Smooth muscle cell (in vitro differentiated cells): ENCODE measurements at regions not wholly inside any gene's neighbourhood (a gene's known extent, or its start where the extent isn't known, plus 50 kb on each side); places are given as distances from the start of the nearest gene placed in this dataset.

Experiments used
- DNase-seq: peaks from one replicate; lab custom pipeline; 2025; ENCODE audit not compliant: unreplicated experiment; lab: John Stamatoyannopoulos, UW
- H2AFZ ChIP-seq: fragments of 200-600 bp; sonication (generic); 2 replicates; pipeline ENCODE4 v1.6.0; 2016; ENCODE audit warnings: antibody characterized with exemption, low read depth, mild to moderate bottlenecking
- H3F3A ChIP-seq: fragments of 200-600 bp; sonication (generic); 2 replicates; pipeline ENCODE4 v1.6.0; 2017; ENCODE audit warnings: antibody characterized with exemption, low read depth
- H3K27ac ChIP-seq: fragments of 200-600 bp; sonication (generic); 2 replicates; pipeline ENCODE4 v1.5.1; 2016; ENCODE audit warnings: low read depth, mild to moderate bottlenecking
- H3K27me3 ChIP-seq: fragments of 200-600 bp; sonication (generic); 2 replicates; pipeline ENCODE4 v1.6.1; 2016; ENCODE audit warnings: low read depth, mild to moderate bottlenecking
- H3K36me3 ChIP-seq: fragments of 200-600 bp; sonication (generic); 2 replicates; pipeline ENCODE4 v1.5.1; 2016; ENCODE audit warnings: low read depth
- H3K4me1 ChIP-seq: fragments of 200-600 bp; sonication (generic); 2 replicates; pipeline ENCODE4 v1.5.1; 2016; ENCODE audit warnings: low read depth
- H3K4me2 ChIP-seq: fragments of 200-600 bp; sonication (generic); 2 replicates; pipeline ENCODE4 v1.6.0; 2016; ENCODE audit warnings: mild to moderate bottlenecking
- H3K4me3 ChIP-seq: fragments of 200-600 bp; sonication (generic); 2 replicates; pipeline ENCODE4 v1.5.1; 2016; ENCODE audit warnings: mild to moderate bottlenecking
- H3K79me2 ChIP-seq: fragments of 200-600 bp; sonication (generic); 2 replicates; pipeline ENCODE4 v1.6.0; 2016; ENCODE audit warnings: low read depth, mild to moderate bottlenecking
- H3K9ac ChIP-seq: fragments of 200-600 bp; sonication (generic); 2 replicates; pipeline ENCODE4 v1.6.0; 2016; ENCODE audit warnings: low read depth
- H3K9me3 ChIP-seq: fragments of 200-600 bp; sonication (generic); replicated peaks from 2 replicates; pipeline ENCODE4 v1.5.1; 2016; ENCODE audit warnings: low read depth
- H4K20me1 ChIP-seq: fragments of 200-600 bp; sonication (generic); 2 replicates; pipeline ENCODE4 v1.6.0; 2016; ENCODE audit warnings: low read depth
- WGBS: methylation state at CpG from one replicate; pipeline ENCODE4 v1.1.7; 2016; ENCODE audit warnings: low lambda C conversion rate; 5-methylcytosine and 5-hydroxymethylcytosine counted together
- TF ChIP-seq, protein P1 (sequence below): fragments of 200-600 bp; sonication (generic); IDR thresholded peaks from 2 replicates; pipeline ENCODE4 v1.5.1; 2017; ENCODE audit warnings: borderline replicate concordance, mild to moderate bottlenecking, antibody characterized with exemption; ENCODE audit not compliant: insufficient read depth, poor library complexity, severe bottlenecking

DNA sequence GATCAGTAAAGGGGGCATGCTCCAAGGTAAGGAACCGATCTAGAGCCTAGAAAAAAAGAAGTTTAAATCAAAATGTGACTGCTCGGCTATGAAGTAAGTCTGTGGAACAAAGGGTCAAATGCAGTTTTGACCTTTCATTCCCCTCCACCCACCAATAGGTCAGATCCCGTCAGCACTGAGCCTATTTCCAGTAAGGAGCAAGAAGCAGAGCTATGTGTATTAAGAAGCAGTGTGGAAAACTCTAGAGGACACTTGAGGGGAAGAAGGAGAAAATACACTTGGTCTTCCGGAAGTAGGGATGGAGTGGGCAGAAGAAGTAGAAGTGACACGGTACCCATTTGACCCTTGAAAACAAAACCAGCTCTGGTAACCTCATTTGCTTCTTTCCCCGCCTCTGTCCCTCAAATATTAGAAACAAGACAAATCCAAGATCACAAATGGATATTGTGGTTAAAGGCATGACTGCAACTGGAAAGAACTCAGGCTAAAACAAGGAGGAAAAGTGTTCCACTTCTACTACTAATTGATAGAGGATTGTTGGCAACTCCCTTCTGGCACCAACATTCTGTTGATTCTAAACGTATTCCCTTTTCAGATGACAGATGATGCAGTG, 888.3 kb upstream of the NR2F2 start:
- H3K79me2 ChIP-seq: no peaks in the 10 kb centered on the region
- TF ChIP-seq, protein P1, sequence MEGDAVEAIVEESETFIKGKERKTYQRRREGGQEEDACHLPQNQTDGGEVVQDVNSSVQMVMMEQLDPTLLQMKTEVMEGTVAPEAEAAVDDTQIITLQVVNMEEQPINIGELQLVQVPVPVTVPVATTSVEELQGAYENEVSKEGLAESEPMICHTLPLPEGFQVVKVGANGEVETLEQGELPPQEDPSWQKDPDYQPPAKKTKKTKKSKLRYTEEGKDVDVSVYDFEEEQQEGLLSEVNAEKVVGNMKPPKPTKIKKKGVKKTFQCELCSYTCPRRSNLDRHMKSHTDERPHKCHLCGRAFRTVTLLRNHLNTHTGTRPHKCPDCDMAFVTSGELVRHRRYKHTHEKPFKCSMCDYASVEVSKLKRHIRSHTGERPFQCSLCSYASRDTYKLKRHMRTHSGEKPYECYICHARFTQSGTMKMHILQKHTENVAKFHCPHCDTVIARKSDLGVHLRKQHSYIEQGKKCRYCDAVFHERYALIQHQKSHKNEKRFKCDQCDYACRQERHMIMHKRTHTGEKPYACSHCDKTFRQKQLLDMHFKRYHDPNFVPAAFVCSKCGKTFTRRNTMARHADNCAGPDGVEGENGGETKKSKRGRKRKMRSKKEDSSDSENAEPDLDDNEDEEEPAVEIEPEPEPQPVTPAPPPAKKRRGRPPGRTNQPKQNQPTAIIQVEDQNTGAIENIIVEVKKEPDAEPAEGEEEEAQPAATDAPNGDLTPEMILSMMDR: no peak
- DNase-seq: no peak
- H3F3A ChIP-seq: no peaks in the 10 kb centered on the region
- H3K27ac ChIP-seq: no peak overlapping the region
- no peak overlapping the region for H3K4me3 ChIP-seq
- no peak overlapping the region for H3K9ac ChIP-seq
- H3K4me1 ChIP-seq: no peaks in the 10 kb centered on the region
- no peak overlapping the region for H3K4me2 ChIP-seq
- no peak overlapping the region for H2AFZ ChIP-seq
- H3K36me3 ChIP-seq: no peaks in the 10 kb centered on the region
- WGBS: 90% methylated on average over 7 of the region's 7 CpGs
- H3K9me3 ChIP-seq: no peaks in the 10 kb centered on the region
- H4K20me1 ChIP-seq: no peaks in the 10 kb centered on the region
- H3K27me3 ChIP-seq: no peaks in the 10 kb centered on the region

DNA sequence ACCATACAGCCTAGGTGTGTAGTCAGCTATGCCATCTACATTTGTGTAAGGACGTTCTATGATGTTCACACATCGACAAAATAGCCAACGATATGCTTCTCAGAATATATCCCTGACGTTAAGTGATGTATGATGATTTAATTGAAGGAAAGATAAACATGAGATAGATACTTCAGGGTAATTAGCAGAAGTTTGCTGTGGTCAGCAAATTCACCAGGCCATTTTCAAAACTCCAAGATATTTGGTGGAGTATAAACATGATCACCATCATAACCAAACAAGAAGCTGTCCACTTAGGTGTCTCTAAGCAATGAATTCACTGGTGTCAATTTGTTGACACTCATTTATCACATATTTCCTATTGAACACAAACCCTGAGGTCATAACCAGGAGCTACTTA, 885.6 kb upstream of the NR2F2 start:
- Histone ChIP-seq H3K27ac (no peak overlapping the region), H3K4me1 (no peaks in the 10 kb centered on the region), H3K4me2 (no peak overlapping the region), H3K9ac (no peak overlapping the region), H3K4me3 (no peak overlapping the region), H3K79me2 (no peaks in the 10 kb centered on the region), H3K27me3 (no peaks in the 10 kb centered on the region), H3K9me3 (no peaks in the 10 kb centered on the region), H3K36me3 (no peaks in the 10 kb centered on the region), H4K20me1 (no peaks in the 10 kb centered on the region), H2AFZ (no peak overlapping the region), H3F3A (no peaks in the 10 kb centered on the region)
- TF ChIP-seq, protein P1: no peak
- WGBS: 82% methylated on average over 4 of the region's 4 CpGs
- DNase-seq: no peak

DNA sequence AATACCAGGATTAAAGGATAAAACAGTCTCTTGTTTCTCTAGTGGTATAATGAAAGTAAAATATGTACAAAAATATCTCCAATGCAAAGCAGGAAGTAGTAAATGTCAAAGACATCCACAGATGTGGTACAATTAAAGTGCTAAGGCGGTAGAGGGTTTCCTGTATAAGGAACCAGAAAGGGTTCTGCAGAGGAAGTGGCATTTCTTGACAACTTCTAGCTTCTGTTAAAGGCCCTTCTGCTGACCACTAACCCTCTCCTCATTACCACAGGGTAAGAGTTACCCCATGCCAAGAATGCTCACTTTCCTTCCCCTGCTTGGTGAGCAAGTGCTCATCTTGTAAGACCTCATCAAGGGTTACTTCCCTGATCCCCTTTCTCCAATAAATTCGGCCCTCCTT, 883.6 kb upstream of the NR2F2 start:
- H3K79me2 ChIP-seq: no peaks in the 10 kb centered on the region

More for the DNA sequence above, 883.6 kb upstream of the NR2F2 start:
- Histone ChIP-seq H3K4me1 (no peaks in the 10 kb centered on the region), H3F3A (no peaks in the 10 kb centered on the region), H3K27ac (no peak overlapping the region), H3K9me3 (no peaks in the 10 kb centered on the region), H3K27me3 (no peaks in the 10 kb centered on the region), H3K36me3 (no peaks in the 10 kb centered on the region), H2AFZ (no peak overlapping the region), H3K9ac (no peak overlapping the region), H3K4me3 (no peak overlapping the region), H3K4me2 (no peak overlapping the region), H4K20me1 (no peaks in the 10 kb centered on the region)
- TF ChIP-seq, protein P1: no peak
- 56% methylated on average over 2 of the region's 2 CpGs for WGBS
- DNase-seq: no peak
